DMS153 (cell line): ENCODE measurements at regions not wholly inside any gene's neighbourhood (a gene's known extent, or its start where the extent isn't known, plus 50 kb on each side); places are given as distances from the start of the nearest gene placed in this dataset.
"Not testable (repeated sequence)": the region's sequence is repeated elsewhere in the genome, so short reads cannot be mapped to it uniquely, and the experiment has no call there.

Experiments
- DNase-seq: peaks from one replicate; lab custom pipeline; 2025; lab: John Stamatoyannopoulos, UW

GRCh38 chr5:174446446-174446845 lies 277.9 kb upstream of the MSX2 start:
- DNase-seq: no peak

DNA sequence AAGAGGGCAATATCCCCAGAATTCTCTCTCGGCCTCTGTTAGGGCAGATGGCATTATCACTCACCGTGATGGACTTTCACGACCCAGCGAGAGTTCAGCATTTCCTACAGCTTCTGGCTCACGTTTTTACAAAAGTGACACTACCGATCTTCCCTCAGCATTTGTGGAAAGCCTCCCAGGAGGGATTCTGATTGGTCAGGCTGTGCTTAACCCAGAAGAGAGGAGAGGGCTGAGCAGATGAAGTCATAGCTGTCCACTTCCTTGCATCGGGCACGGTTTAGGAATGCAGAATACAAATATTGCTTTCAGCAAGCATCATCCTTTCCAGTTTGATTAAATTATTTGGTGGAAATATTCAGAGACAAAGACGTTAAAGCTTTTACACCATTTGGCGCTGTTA lies 277.4 kb upstream of the MSX2 start:
- no peak for DNase-seq

- no peak for DNase-seq
These were observed 276.3 kb upstream of the MSX2 start for GRCh38 chr5:174448041-174448440.

GRCh38 chr5:174448662-174449061 lies 275.7 kb upstream of the MSX2 start:
- no peak for DNase-seq

- DNase-seq: no peak
These were observed 270.7 kb upstream of the MSX2 start for GRCh38 chr5:174453690-174454089.

DNA sequence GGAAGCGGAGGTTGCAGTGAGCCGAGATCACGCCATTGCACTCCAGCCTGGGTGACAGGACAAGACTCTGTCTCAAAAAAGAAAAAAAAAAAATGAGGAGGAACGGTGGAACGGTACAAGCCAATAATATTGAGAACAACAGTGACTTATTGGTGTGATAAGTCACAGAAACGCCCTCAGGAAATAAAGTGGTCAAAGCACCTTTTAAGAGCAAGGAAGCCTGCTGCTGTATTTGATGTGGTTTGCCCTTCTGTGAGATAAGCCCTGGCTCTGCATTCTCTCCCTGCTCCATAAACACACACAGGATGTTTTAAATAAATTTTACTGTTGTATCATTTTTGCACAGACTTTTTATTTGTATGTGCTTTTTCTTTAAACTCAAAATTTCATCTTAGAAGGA lies 269.9 kb upstream of the MSX2 start:
- no peak for DNase-seq

DNA sequence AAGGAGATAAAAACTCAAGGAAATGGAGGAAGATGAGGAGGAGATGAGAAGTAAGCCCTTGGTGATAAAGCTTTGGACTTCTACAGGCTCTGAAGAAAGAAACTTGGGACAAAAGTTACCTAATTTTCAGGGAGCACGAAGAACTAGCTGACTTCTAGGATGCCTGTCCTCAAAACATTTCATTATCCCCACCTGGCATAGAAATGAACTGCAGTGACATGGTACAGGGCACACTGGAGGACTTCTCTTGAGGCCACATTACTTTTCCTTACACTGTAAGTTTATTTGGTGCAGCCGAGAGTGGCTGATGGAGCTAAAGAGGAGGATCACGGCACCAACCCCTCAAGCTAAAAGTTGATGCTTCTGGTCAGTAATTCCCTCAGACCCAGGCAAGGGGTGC lies 269.5 kb upstream of the MSX2 start:
- DNase-seq: no peak

- DNase-seq: no peak
These were observed 269.1 kb upstream of the MSX2 start for GRCh38 chr5:174455301-174455700.

DNA sequence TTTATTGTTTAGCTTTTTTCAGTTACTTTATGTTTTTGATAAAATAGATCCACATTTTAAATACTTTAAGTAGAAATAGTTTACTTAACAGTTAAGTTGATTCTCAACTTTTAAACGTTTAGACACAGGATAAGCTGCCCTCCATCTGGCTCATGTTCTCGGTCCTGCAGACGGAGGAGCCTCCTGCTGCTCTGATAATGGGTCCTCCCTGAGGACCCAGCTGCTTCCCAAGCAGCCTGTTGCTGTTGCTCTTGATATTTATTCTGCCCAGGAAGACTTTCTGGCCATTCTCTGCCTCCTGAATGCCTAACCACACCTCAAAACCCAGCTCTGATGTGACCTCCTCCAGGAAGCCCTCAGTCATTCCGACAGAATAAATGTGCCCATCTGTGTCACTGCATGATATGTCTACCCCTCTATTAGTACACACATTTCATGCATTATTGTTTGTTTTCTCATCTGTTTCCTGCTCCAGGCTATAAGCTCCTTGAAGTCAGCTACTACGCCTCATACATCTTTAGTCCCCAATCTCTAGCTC lies 267.2 kb upstream of the MSX2 start:
- DNase-seq: no peak

DNA sequence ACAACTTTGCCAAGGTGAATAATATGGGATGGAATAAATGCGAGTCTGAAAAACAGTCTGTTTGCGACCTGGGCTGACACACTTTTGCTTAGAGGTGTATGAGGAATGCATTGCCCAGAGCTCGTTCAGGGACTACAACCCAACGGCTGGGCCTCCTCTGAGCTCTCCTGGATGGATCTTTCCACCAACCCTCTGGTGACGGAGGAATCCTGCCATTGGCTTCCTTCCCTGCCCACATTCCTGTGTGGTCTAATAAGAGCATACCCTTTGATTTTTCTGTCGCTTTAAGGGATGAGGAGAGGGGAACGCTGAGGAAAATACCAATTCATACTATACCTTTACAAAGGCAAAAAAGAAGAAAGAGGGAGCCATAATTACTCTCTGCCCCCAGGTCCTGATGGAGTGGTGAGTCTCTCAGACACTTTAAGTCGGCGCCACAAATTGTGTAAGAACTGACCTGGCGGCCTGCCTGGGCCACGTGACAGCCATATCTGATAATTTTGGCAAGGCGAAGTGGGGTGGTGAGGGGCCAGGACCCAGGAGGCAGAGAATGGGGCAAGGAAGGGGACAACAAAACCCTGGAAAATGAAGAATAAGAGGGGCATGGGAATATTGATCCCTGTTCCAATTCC lies 265.2 kb upstream of the MSX2 start:
- DNase-seq: no peak

- no peak for DNase-seq
These were observed 264.4 kb upstream of the MSX2 start for GRCh38 chr5:174459832-174460448.

DNA sequence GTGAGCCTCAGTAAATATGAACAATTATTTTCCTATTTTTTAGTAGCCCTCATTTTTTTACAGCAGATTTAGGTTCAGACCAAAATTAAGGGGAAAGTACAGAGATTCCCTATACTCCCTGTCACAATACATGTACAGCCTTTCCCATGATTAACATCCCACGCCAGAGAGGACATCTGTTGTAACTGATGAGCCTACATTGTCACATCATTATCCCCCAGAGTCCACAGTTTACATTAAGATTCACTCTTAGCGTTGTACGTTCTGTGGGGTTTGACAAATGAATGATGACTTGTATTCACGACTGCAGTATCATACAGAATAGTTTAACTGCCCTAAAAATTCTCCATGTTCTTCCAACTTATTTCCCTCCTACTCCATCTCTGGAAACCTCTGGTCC lies 262.3 kb upstream of the MSX2 start:
- DNase-seq: no peak

- no peak for DNase-seq
These were observed 259.7 kb upstream of the MSX2 start for GRCh38 chr5:174464504-174465165.

DNA sequence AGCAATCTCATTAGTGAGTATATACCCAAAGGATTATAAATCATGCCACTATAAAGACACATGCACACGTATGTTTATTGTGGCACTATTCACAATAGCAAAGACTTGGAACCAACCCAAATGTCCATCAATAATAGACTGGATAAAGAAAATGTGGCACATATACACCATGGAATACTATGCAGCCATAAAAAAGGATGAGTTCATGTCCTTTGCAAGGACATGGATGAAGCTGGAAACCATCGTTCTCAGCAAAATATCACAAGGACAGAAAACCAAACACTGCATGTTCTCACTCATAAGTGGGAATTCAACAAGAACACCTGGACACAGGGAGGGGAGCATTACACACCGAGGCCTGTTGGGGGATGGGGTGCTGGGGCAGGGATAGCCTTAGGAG lies 252.9 kb upstream of the MSX2 start:
- not testable (repeated sequence) for DNase-seq

DNA sequence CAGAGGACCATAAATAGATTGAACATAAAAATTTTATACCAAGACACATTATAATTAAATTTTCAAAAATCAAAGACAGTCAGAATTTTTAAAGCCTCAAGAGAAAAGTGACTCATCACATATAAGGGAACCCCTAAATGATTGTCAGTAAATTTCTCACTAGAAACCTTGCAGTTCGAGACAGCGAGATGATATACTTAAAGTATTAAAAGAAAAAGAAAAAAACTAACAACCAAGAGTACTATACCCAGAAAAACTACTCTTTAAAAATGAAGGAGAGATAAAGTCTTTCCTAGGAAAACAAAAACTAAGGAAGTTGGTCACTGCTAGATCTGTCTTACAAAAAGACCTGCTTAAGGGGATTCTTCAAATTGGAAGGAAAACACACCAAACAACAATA lies 251.4 kb upstream of the MSX2 start:
- no peak for DNase-seq

DNA sequence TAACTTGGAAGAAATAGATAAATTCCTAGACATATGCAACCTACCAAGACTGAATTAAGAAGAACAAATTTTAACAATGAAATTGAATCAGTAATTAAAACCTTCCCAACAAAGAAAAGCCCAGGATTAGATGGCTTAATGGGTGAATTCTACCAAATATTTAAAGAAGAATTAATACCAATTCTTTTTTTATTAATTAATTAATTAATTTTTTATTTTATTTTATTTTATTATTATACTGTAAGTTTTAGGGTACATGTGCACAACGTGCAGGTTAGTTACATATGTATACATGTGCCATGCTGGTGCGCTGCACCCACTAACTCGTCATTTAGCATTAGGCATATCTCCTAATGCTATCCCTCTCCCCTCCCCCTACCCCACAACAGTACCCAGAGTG lies 248.4 kb upstream of the MSX2 start:
- DNase-seq: not testable (repeated sequence)

GRCh38 chr5:174479325-174479724 lies 245.1 kb upstream of the MSX2 start:
- DNase-seq: no peak

- no peak for DNase-seq
These were observed 242.6 kb upstream of the MSX2 start for GRCh38 chr5:174481737-174482136.

DNA sequence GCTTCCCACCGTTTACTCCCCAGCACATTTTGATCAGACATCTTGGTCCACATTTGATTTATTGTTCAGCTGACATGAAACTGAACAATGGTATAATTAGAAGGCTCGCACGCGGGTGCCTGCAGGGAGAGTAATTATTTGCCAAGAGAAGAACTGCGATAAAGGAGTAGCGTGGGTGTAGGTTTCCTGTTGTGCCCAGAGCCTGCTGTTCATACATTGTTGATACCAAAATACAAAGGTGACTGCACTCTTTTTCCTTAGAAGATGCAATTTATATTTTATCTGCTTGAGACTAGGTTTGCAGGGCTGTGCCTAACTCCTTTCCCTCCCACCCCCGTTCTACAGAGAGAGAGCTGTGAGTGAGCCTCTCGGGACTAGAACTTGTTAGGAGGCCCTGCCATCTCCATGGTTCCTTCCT lies 241.8 kb upstream of the MSX2 start:
- peak; percentile 44 for DNase-seq

DNA sequence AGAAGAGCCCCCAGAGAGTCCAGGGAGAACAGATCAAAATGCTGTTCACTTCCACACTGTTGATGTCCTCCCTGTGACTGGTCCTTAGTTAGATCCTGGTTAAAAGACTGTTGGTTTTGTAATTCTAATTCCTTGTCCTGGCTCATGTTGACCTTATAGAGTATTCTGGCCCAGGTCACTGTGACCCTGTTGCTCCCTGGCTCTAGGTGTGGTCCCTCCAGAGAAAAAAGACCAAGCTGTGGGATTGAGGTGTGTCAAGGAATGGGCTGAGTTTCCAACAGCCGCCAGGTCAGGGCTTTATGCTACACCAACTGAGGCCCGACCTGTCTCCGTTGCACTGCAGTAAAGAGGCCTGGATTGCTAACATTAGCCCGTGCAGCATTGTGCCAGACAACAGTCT lies 241.0 kb upstream of the MSX2 start:
- no peak for DNase-seq

- no peak for DNase-seq
These were observed 235.2 kb upstream of the MSX2 start for GRCh38 chr5:174489215-174489614.

DNA sequence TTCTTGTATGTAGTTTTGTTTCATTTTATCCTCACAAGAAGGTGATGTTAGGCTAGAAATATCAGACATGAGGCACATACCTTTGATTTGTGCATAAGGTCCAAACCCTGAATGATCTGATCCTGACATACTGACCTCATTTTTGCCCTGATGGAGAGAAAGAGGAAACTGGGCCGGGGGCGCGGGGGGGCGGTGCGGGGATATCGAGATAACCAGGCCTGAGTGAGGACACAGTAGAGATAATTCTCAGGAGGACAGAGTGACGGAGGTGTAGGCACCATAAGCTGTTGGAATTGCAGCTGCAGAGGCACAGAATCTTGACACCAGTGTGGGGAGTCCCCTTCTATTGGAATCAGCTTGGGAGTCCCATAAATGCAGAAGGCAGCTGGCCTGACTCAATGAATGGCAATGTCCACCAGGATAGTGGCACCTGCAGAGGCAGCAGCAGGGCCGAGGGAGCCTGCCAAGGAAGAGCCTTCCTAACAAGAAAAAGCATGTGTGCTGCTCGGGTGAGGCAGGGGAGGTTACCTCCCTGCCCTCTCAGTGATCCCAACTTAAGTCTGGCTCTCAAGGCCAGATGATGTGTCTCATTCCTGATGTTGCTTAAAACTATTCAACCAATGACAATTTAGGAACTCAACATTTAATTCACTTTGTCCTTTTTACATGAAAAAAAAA lies 234.3 kb upstream of the MSX2 start:
- no peak for DNase-seq

DNA sequence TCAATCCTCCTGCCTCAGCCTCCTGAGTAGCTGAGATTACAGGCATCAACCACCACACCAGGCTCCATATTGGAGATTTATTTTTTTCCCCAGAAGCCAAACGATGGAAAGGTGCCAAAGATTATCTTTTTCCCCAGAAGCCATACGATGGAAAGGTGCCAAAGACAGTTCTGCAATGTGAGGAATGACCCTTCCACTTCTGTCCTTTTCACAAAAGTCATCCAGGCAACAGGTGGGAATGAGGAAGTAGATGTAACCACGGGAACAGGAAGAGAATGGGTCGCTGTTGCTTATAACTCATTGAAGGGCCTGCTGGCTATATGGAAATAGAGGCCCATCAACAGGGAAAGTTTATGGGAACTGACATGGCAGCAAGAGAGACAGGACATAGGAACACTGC lies 233.7 kb upstream of the MSX2 start:
- DNase-seq: no peak
